HepG2 (cell line): ENCODE measurements at regions not wholly inside any gene's neighbourhood (a gene's known extent, or its start where the extent isn't known, plus 50 kb on each side); places are given as distances from the start of the nearest gene placed in this dataset.

Source experiments
- DMAP1 ChIP-seq: IDR thresholded peaks from 2 replicates; pipeline ENCODE4 v1.6.1; 2016
- EP300 ChIP-seq, 3 experiments: sonication (generic) in 1 of 3; formaldehyde crosslinking in 1 of 3; IDR thresholded peaks; 2 replicates each; pipeline versions ENCODE4 v1.5.1 to v1.6.1; 2011 to 2020; ENCODE audit warnings: low read depth in 2 of 3, low read length in 2 of 3, borderline replicate concordance in 1 of 3, improper control_type of control experiment in 1 of 3, mild to moderate bottlenecking in 1 of 3, missing genetic modification reagents in 1 of 3, moderate library complexity in 1 of 3
- FOSL1 ChIP-seq: sonication (generic); formaldehyde crosslinking; IDR thresholded peaks from 2 replicates; pipeline ENCODE4 v1.9.0; 2021; ENCODE audit warnings: missing genetic modification reagents, borderline replicate concordance
- HNF4A ChIP-seq: sonication (generic); formaldehyde crosslinking; IDR thresholded peaks from 2 replicates; pipeline ENCODE4 v1.4.0; 2020; ENCODE audit warnings: missing genetic modification reagents
- HOMEZ ChIP-seq: IDR thresholded peaks from 2 replicates; pipeline ENCODE4 v1.6.1; 2016; ENCODE audit warnings: low read depth
- NR2F6 ChIP-seq, 2 experiments: IDR thresholded peaks; 2 replicates each; pipeline ENCODE4 v1.6.1; 2016; ENCODE audit warnings: antibody characterized with exemption in 1 of 2, mild to moderate bottlenecking in 1 of 2
- RFX3 ChIP-seq: IDR thresholded peaks from 2 replicates; pipeline ENCODE4 v1.6.1; 2016; ENCODE audit warnings: missing biosample characterization, missing genetic modification reagents
- RFXAP ChIP-seq: sonication (generic); formaldehyde crosslinking; IDR thresholded peaks from 2 replicates; pipeline ENCODE4 v1.4.0; 2020; ENCODE audit warnings: missing genetic modification reagents, borderline replicate concordance
- ZBTB20 ChIP-seq: sonication (generic); formaldehyde crosslinking; IDR thresholded peaks from 2 replicates; pipeline ENCODE4 v1.8.1; 2023; ENCODE audit warnings: missing genetic modification reagents, low read depth, mild to moderate bottlenecking, borderline replicate concordance
- ZNF331 ChIP-seq: sonication (generic); formaldehyde crosslinking; IDR thresholded peaks from 2 replicates; pipeline ENCODE4 v1.4.0; 2020; ENCODE audit warnings: missing genetic modification reagents
- ZNF574 ChIP-seq: sonication (generic); formaldehyde crosslinking; IDR thresholded peaks from 2 replicates; pipeline ENCODE4 v1.4.0; 2020; ENCODE audit warnings: missing genetic modification reagents
- TF ChIP-seq, protein P1 (sequence below): IDR thresholded peaks from 2 replicates; pipeline ENCODE4 v1.6.1; 2016
- TF ChIP-seq, protein P2 (sequence below), 2 experiments: sonication (generic) in 1 of 2; formaldehyde crosslinking in 1 of 2; IDR thresholded peaks; 2 replicates each; pipeline versions ENCODE4 v1.4.0 to v1.6.1; 2018 to 2020; ENCODE audit warnings: missing genetic modification reagents in 2 of 2, borderline replicate concordance in 1 of 2, low read depth in 1 of 2, mild to moderate bottlenecking in 1 of 2, missing biosample characterization in 1 of 2
- TF ChIP-seq, protein P3 (sequence below): sonication (generic); formaldehyde crosslinking; conservative IDR thresholded peaks from 2 replicates; pipeline ENCODE4 v1.4.0; 2020; ENCODE audit warnings: missing genetic modification reagents
- TF ChIP-seq, protein P4 (sequence below): sonication (generic); formaldehyde crosslinking; IDR thresholded peaks from 2 replicates; pipeline ENCODE4 v1.4.0; 2020; ENCODE audit warnings: missing genetic modification reagents, borderline replicate concordance

GRCh38 chr14:53615252-53615651, 341.4 kb downstream of the BMP4 start (continued):
- TF ChIP-seq EP300 (IDR thresholded peaks at IDR 0.05; ENCODE audit: low read depth in 2 of 2, low read length in 2 of 2) (peak; percentile 37 to 88; a peak in 2 of 4 replicates), EP300 (CRISPR knock-in tag; IDR thresholded peaks at IDR 0.05; ENCODE audit: borderline replicate concordance) (peak; percentile 67; the same call in 1 of the 2 replicates), ZNF331 (0 out of 2 replicates have a peak, but pooled peaks have one; percentile 18), RFXAP (CRISPR knock-in tag) (no peak), HOMEZ (0 out of 2 replicates have a peak, but pooled peaks have one; percentile 12), NR2F6 (IDR thresholded peaks at IDR 0.05) (0 out of 2 replicates have a peak, but pooled peaks have one; percentile 33), NR2F6 (CRISPR knock-in tag; IDR thresholded peaks at IDR 0.05) (0 out of 2 replicates have a peak, but pooled peaks have one; percentile 26), FOSL1 (no peak; the same call in 1 of the 2 replicates), ZNF574 (peak; percentile 39; the same call in 1 of the 2 replicates), DMAP1 (CRISPR knock-in tag) (peak; percentile 32; the same call in 1 of the 2 replicates), RFX3 (no peak), HNF4A (CRISPR knock-in tag) (peak; percentile 36; the same call in 1 of the 2 replicates), ZBTB20 (CRISPR knock-in tag) (no peak)
- TF ChIP-seq, protein P1, sequence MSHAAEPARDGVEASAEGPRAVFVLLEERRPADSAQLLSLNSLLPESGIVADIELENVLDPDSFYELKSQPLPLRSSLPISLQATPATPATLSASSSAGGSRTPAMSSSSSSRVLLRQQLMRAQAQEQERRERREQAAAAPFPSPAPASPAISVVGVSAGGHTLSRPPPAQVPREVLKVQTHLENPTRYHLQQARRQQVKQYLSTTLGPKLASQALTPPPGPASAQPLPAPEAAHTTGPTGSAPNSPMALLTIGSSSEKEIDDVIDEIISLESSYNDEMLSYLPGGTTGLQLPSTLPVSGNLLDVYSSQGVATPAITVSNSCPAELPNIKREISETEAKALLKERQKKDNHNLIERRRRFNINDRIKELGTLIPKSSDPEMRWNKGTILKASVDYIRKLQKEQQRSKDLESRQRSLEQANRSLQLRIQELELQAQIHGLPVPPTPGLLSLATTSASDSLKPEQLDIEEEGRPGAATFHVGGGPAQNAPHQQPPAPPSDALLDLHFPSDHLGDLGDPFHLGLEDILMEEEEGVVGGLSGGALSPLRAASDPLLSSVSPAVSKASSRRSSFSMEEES (CRISPR knock-in tag), result peak; percentile 94
- TF ChIP-seq, protein P2, sequence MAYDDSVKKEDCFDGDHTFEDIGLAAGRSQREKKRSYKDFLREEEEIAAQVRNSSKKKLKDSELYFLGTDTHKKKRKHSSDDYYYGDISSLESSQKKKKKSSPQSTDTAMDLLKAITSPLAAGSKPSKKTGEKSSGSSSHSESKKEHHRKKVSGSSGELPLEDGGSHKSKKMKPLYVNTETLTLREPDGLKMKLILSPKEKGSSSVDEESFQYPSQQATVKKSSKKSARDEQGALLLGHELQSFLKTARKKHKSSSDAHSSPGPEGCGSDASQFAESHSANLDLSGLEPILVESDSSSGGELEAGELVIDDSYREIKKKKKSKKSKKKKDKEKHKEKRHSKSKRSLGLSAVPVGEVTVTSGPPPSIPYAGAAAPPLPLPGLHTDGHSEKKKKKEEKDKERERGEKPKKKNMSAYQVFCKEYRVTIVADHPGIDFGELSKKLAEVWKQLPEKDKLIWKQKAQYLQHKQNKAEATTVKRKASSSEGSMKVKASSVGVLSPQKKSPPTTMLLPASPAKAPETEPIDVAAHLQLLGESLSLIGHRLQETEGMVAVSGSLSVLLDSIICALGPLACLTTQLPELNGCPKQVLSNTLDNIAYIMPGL (CRISPR knock-in tag; IDR thresholded peaks at IDR 0.05; ENCODE audit: borderline replicate concordance in 1 of 2, low read depth in 1 of 2), result 0 out of 4 replicates have a peak, but pooled peaks of 1 of the 2 experiments have one; percentile 17
- TF ChIP-seq, protein P3, sequence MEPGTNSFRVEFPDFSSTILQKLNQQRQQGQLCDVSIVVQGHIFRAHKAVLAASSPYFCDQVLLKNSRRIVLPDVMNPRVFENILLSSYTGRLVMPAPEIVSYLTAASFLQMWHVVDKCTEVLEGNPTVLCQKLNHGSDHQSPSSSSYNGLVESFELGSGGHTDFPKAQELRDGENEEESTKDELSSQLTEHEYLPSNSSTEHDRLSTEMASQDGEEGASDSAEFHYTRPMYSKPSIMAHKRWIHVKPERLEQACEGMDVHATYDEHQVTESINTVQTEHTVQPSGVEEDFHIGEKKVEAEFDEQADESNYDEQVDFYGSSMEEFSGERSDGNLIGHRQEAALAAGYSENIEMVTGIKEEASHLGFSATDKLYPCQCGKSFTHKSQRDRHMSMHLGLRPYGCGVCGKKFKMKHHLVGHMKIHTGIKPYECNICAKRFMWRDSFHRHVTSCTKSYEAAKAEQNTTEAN (CRISPR knock-in tag), result peak; percentile 71; the same call in 1 of the 2 replicates
- TF ChIP-seq, protein P4, sequence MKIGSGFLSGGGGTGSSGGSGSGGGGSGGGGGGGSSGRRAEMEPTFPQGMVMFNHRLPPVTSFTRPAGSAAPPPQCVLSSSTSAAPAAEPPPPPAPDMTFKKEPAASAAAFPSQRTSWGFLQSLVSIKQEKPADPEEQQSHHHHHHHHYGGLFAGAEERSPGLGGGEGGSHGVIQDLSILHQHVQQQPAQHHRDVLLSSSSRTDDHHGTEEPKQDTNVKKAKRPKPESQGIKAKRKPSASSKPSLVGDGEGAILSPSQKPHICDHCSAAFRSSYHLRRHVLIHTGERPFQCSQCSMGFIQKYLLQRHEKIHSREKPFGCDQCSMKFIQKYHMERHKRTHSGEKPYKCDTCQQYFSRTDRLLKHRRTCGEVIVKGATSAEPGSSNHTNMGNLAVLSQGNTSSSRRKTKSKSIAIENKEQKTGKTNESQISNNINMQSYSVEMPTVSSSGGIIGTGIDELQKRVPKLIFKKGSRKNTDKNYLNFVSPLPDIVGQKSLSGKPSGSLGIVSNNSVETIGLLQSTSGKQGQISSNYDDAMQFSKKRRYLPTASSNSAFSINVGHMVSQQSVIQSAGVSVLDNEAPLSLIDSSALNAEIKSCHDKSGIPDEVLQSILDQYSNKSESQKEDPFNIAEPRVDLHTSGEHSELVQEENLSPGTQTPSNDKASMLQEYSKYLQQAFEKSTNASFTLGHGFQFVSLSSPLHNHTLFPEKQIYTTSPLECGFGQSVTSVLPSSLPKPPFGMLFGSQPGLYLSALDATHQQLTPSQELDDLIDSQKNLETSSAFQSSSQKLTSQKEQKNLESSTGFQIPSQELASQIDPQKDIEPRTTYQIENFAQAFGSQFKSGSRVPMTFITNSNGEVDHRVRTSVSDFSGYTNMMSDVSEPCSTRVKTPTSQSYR (CRISPR knock-in tag), result peak; percentile 41; the same call in 1 of the 2 replicates
